SJSA1 (cell line): ENCODE measurements at regions not wholly inside any gene's neighbourhood (a gene's known extent, or its start where the extent isn't known, plus 50 kb on each side); places are given as distances from the start of the nearest gene placed in this dataset.
"Not testable (repeated sequence)": the region's sequence is repeated elsewhere in the genome, so short reads cannot be mapped to it uniquely, and the experiment has no call there.

Experiments used
- DNase-seq, 2 experiments: peaks; one replicate each; pipeline ENCODE4 v3.0.0-alpha.2; 2015 to 2020; ENCODE audit warnings: low spot score in 2 of 2, low read depth in 1 of 2
- H3K27ac ChIP-seq: fragments of 250-450 bp; sonication (Bioruptor Pico); 2 replicates; pipeline ENCODE4 v1.5.1; 2020; ENCODE audit warnings: mild to moderate bottlenecking, moderate library complexity
- H3K27me3 ChIP-seq: fragments of 250-450 bp; sonication (Bioruptor Pico); replicated peaks from 2 replicates; pipeline ENCODE4 v1.5.1; 2020; ENCODE audit warnings: mild to moderate bottlenecking, moderate library complexity
- H3K36me3 ChIP-seq: fragments of 250-450 bp; sonication (Bioruptor Pico); 2 replicates; pipeline ENCODE4 v1.5.1; 2020; ENCODE audit warnings: mild to moderate bottlenecking
- H3K4me1 ChIP-seq: fragments of 250-450 bp; sonication (Bioruptor Pico); replicated peaks from 2 replicates; pipeline ENCODE4 v1.6.1; 2021; ENCODE audit warnings: mild to moderate bottlenecking
- H3K4me3 ChIP-seq: fragments of 250-450 bp; sonication (Bioruptor Pico); 2 replicates; pipeline ENCODE4 v1.5.1; 2020; ENCODE audit warnings: mild to moderate bottlenecking
- H3K9me3 ChIP-seq: fragments of 250-450 bp; sonication (Bioruptor Pico); replicated peaks from 2 replicates; pipeline ENCODE4 v1.5.1; 2020; ENCODE audit warnings: mild to moderate bottlenecking

DNA sequence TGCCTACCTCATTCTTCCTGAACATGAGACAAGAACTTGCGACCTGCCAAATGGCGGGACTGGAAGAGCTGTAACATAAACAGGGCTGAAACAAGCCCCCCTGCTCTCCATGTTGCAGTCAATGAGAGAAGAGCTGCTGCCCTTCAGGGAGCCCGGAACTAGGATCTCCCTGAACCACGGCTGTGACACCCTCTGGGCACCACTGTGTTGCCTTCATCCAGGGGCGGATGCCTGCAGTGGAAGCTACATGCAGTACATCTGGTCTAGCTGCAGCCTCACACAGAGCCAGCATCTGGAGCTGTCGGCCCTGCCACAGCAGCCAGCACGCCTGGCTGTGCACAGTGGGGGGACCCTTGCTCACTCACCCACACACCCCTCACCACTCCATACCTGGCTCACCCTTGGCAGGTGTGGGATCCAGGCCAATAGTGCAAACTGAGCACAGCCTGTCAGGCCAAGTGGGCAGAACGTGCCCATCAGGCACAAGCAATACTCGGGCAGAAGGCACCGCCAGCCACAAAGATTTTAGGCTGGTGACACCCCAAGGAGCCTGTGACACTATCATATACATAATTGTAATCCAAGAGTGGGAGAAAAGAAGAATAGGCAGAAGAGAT lies 451.3 kb downstream of the HTR1B start:
- H3K4me1 ChIP-seq: no peaks in the 10 kb centered on the region
- H3K9me3 ChIP-seq: no peaks in the 10 kb centered on the region; the same call in 1 of the 2 replicates
- H3K36me3 ChIP-seq: no peaks in the 10 kb centered on the region
- H3K4me3 ChIP-seq: no peak overlapping the region
- DNase-seq: no peak
- H3K27me3 ChIP-seq: no peaks in the 10 kb centered on the region
- H3K27ac ChIP-seq: no peak overlapping the region

DNA sequence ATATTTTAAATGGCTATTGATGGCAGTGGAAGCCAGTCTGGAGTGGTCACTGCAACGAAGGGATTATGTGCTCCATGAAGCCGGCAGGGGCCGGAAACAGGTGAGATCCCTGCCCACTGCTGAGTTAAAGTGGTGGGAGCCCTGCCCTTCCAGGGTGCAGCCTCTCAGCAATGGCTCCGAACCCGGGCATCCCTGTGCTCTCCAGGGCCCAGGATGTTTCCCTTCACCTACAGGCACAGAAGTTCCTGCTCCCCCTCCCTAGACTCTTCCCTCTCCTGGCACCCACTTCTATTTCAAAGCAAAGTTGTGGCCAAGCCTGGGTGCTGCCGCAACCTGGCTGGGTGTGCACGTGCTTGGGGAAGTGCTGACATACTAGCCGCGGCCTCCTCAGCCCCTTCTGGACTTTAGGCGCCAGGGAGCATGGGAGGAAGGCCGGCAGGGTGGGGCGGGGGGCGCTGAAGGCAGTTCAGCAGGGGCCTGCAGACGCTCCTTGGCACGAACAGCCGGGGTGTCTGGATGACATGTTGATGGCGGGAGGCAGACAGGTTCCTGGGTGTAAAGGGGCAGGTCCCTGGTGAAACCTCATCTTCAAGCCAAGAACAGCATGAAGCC lies 452.3 kb downstream of the HTR1B start:
- no peak overlapping the region for H3K27ac ChIP-seq
- H3K4me3 ChIP-seq: no peak overlapping the region
- no peaks in the 10 kb centered on the region for H3K36me3 ChIP-seq
- DNase-seq: no peak
- H3K9me3 ChIP-seq: no peaks in the 10 kb centered on the region; the same call in 1 of the 2 replicates
- no peaks in the 10 kb centered on the region for H3K27me3 ChIP-seq
- H3K4me1 ChIP-seq: no peaks in the 10 kb centered on the region

DNA sequence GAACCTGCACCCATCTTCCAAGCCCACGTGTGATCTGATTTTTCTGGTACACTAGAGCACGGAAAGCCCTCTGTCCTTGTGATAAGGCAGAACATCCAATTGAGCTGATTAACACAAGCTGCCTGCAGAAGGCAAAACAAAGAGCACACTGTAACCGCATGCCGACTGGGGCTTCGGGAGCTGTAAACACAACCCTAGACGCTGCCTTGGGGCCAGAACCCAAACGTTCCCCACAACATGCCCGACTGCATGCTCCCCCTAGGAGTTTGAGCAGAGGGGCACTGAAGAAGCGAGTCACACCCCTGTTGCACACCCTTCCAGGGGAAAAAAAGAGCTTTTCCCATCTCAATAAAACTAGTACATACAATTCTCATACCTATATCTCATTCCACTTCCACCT lies 470.7 kb downstream of the HTR1B start:
- Histone ChIP-seq H3K4me1 (no peaks in the 10 kb centered on the region), H3K9me3 (0 out of 2 replicates have a peak, but pooled peaks cover 4% of the 10 kb centered on the region), H3K4me3 (no peak overlapping the region), H3K27me3 (no peaks in the 10 kb centered on the region), H3K27ac (no peak overlapping the region), H3K36me3 (no peaks in the 10 kb centered on the region)
- DNase-seq: no peak

DNA sequence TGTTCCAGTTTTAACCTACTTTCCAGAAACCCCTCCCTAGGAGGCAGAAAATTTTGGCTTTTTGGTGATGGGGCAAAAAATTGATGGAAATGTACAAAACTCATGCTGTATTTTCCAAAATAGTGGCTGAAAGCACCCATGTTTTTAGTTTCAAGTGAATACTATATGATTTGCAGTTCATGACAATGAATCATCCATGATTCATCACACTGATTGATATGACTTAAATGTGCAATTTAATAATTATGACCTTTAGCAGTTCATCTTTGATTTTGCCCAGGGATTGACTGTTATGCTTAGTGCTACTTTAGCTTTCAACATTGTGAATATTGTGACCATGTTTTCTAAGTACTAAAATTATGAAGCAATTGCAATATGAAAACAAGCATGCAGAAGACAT lies 478.7 kb downstream of the HTR1B start:
- H3K27ac ChIP-seq: no peak overlapping the region

DNA sequence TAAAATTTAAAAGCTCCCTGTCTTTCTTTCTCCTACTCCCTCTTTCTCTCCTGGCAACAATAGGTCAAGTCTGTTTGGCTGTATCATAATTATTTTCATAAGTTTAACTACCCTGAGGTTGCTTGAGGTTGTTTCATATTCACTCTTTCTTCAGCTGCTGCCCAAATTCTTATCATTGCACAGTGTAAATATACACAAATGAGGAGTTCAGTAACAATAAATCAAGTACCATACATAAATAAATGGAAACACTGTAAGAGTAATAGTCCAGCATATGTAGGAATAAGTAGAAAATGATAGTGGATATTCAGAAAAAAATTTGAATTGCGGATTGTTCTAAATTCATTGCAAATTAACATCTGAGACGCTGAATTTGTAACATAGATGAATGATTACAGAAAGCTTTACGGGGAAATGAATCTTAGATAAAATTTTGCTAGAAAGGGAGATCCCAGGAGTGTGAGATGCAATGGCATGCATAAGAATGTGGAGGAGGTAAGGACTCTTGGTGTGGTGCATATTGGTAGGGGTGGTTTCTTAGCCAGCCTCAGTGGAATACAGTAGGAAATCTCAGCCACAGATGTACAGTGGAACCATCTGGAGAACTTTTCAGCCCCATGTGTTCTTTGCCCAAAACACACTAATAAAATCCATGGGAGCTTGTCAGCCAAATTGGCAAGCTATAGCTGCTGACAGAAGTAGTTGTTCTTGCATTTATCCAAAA lies 480.7 kb downstream of the HTR1B start:
- Histone ChIP-seq H3K9me3 (no peaks in the 10 kb centered on the region), H3K4me3 (no peak overlapping the region), H3K27ac (no peak overlapping the region), H3K27me3 (no peaks in the 10 kb centered on the region), H3K4me1 (no peaks in the 10 kb centered on the region), H3K36me3 (no peaks in the 10 kb centered on the region)
- DNase-seq: no peak

More for the DNA sequence above, 478.7 kb downstream of the HTR1B start:
- no peaks in the 10 kb centered on the region for H3K27me3 ChIP-seq
- no peaks in the 10 kb centered on the region for H3K36me3 ChIP-seq
- no peaks in the 10 kb centered on the region for H3K9me3 ChIP-seq
- H3K4me1 ChIP-seq: no peaks in the 10 kb centered on the region
- DNase-seq: no peak
- no peak overlapping the region for H3K4me3 ChIP-seq

DNA sequence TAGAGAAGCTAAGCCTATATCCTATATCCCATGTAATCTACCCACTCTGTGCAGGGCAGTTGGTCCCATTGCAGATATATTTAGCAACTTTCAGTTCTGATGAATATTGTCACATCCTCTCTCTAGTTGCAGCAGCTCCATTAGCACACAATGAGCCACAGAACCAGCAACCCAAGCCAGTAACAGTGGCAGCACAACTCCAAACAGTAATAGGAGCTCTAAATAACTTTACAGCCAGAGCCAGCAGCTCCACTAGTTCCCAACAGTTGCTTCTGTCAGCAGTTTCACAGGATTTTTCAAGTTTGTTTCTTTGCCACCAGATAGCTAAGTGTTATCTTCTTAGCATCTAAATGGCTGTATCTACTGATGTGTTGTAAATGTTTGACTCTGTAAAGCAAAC lies 490.8 kb downstream of the HTR1B start:
- DNase-seq: no peak
- no peaks in the 10 kb centered on the region for H3K36me3 ChIP-seq

DNA sequence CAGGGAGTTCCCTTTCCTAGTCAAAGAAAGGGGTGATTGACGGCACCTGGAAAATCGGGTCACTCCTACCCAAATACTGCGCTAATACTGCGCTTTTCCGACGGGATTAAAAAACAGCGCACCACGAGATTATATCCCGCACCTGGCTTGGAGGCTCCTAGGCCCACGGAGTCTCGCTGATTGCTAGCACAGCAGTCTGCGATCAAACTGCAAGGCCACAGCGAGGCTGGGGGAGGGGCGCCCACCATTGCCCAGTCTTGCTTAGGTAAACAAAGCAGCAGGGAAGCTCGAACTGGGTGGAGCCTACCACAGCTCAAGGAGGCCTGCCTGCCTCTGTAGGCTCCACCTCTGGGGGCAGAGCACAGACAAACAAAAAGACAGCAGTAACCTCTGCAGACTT lies 504.1 kb downstream of the HTR1B start:
- not testable (repeated sequence) for H3K36me3 ChIP-seq, DNase-seq, H3K27me3 ChIP-seq, H3K4me1 ChIP-seq, H3K9me3 ChIP-seq, H3K4me3 ChIP-seq, H3K27ac ChIP-seq

More for the DNA sequence above, 490.8 kb downstream of the HTR1B start:
- Histone ChIP-seq H3K4me1 (no peaks in the 10 kb centered on the region), H3K27ac (no peak overlapping the region), H3K9me3 (no peaks in the 10 kb centered on the region), H3K4me3 (no peak overlapping the region), H3K27me3 (no peaks in the 10 kb centered on the region)

DNA sequence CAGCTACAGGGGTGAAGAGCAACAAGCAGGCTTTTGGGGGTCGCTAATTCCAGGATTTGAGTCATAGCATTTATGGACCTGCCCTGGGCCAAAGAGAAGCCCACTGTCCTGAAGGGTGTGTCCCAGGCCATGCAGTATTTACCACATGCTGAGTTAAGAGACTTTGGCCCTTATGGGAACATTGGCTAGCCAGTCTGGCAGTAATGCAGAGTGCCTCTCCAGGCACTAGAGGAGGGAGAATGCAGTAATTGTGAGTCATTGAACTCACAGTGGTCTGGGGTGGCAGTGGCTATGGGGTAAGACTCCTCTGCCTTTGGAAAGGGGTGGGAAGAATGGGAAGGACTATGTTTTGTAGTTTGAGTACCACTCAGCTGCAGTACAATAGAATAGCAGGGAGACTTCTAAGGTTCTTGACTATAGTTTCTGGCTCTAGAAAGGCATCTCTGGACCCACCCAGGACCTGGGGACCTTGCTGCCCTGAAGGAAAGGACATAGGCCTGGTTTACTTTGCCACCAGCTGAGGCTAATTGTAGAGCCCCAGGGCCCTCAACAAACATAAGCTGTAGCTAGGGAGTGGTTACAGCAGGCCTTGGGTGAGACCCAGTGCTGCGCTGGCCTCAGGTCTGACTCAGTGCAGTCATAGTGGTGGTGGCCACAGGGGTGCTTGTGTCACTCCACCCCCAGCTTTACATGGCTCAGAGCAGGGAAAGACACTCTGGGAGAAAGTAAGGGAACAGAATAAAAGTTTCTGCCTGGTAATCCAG lies 520.9 kb downstream of the HTR1B start:
- Histone ChIP-seq H3K4me3 (no peak overlapping the region), H3K9me3 (no peaks in the 10 kb centered on the region), H3K27me3 (no peaks in the 10 kb centered on the region), H3K27ac (no peak overlapping the region), H3K36me3 (no peaks in the 10 kb centered on the region), H3K4me1 (no peaks in the 10 kb centered on the region)
- no peak for DNase-seq

DNA sequence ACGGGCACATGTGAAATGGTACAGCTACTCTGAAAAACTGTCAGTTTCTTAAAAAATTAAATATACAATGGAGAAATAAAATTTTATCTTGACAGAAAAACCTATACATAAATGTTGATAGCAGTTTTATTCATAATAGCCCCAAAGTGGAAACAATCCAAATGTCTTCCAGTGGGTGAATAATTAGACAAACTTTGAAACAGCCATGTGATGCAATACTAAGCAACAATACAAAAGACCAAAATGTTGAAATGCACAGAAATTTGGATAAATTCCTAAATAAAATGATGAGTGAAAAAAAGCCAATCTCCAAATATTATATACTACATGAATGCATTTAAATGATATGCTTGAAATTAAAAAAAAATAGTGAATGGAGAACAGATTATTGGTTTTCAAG lies 523.1 kb downstream of the HTR1B start:
- Histone ChIP-seq H3K9me3 (no peaks in the 10 kb centered on the region), H3K27ac (no peak overlapping the region), H3K4me1 (no peaks in the 10 kb centered on the region), H3K4me3 (no peak overlapping the region), H3K36me3 (no peaks in the 10 kb centered on the region), H3K27me3 (no peaks in the 10 kb centered on the region)
- DNase-seq: no peak

DNA sequence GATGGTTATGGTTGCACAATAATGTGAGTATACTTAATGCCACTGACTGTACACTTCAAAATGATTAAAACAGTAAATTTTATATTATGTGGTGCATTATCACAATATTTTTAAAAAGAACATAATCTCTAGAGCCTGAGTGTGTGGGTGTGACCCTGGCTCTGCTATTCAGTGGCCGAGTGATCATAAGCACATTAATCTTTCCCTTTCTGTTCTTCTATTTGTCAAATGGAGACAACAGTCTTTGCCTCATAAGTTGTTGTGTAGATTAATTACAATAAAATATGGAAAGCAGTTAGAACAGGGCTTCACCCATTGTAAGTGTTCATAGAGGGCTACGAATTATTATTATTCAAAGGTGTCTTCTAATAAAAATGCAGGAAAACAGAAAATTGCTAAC lies 548.6 kb downstream of the HTR1B start:
- Histone ChIP-seq H3K27ac (no peak overlapping the region), H3K4me1 (no peaks in the 10 kb centered on the region)

DNA sequence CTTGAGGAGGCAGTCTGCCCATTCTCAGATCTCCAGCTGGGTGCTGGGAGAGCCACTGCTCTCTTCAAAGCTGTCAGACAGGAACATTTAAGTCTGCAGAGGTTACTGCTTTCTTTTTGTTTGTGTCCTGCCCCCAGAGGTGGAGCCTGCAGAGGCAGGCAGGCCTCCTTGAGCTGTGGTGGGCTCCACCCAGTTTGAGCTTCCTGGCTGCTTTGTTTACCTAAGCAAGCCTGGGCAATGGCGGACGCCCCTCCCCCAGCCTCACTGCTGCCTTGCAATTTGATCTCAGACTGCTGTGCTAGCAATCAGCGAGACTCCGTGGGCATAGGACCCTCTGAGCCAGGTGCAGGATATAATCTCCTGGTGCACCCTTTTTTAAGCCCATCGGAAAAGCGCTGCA lies 557.8 kb downstream of the HTR1B start:
- not testable (repeated sequence) for H3K4me3 ChIP-seq, H3K36me3 ChIP-seq, DNase-seq, H3K27ac ChIP-seq, H3K4me1 ChIP-seq, H3K9me3 ChIP-seq, H3K27me3 ChIP-seq

More for the DNA sequence above, 548.6 kb downstream of the HTR1B start:
- Histone ChIP-seq H3K9me3 (no peaks in the 10 kb centered on the region), H3K27me3 (no peaks in the 10 kb centered on the region), H3K36me3 (no peaks in the 10 kb centered on the region), H3K4me3 (no peak overlapping the region)
- DNase-seq: no peak

DNA sequence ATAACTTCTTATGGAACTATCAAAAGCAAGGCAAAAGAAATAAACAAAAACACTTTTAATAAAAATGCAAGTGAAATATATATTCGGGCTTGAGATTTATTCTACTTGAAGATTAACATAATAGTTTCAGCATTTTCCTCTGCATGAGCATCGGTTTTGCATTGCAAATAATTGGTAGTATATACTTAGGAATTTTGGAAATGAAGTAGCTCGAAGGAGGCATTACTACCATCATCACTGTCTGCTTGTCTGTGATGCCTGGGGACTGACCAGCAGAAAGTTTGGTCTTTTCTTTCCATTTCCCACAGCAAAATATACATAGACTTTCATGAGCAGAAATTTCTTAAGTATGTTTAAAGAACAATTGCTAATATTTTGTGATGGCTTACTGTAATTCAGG lies 570.7 kb downstream of the HTR1B start:
- Histone ChIP-seq H3K9me3 (0 out of 2 replicates have a peak, but pooled peaks cover 3% of the 10 kb centered on the region), H3K36me3 (no peaks in the 10 kb centered on the region), H3K27me3 (no peaks in the 10 kb centered on the region), H3K27ac (no peak overlapping the region), H3K4me1 (no peaks in the 10 kb centered on the region), H3K4me3 (no peak overlapping the region)
- no peak for DNase-seq

DNA sequence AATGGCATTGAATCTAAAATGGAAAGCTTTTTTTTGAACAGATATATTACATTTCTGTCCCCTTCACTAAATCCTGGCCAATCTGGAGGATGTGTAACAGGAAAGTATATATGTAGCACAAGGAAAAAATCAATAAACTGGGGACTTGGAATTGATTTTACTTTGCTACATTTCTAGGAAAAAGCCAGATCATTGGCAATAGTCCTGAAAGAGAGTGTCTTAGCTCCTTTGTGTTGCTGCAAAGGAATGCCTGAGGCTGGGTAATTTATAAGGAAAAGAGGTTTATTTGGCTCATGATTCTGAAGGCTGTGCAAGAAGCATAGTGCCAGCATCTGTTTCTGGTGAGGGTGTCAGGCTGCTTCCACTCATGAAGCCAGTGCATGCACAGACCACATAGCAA lies 574.9 kb downstream of the HTR1B start:
- Histone ChIP-seq H3K9me3 (no peaks in the 10 kb centered on the region), H3K36me3 (no peaks in the 10 kb centered on the region), H3K27me3 (no peaks in the 10 kb centered on the region), H3K27ac (no peak overlapping the region), H3K4me1 (no peaks in the 10 kb centered on the region), H3K4me3 (no peak overlapping the region)
- DNase-seq: no peak

DNA sequence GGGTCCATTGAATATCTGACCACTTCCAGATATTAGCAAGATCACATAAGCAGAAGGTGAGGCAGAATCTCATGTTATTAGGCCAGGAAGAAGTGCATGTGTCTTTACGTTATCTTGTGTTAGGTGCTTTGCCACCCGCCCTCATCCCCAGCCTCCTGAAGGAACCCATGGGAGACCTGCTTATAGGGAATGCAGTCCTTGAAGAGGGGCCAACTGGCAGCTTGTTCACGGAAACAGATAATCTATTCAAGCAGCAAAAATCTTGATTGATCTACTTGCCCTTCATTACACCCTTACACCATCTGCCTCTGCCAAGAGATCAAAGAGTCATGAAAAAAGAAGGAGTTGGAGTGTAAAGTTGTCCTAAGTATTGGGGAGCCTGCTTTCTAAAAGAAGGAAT lies 576.4 kb downstream of the HTR1B start:
- no peak overlapping the region for H3K27ac ChIP-seq

More for the DNA sequence above, 576.4 kb downstream of the HTR1B start:
- no peaks in the 10 kb centered on the region for H3K9me3 ChIP-seq
- DNase-seq: no peak
- H3K27me3 ChIP-seq: no peaks in the 10 kb centered on the region
- no peaks in the 10 kb centered on the region for H3K36me3 ChIP-seq
- H3K4me1 ChIP-seq: no peaks in the 10 kb centered on the region
- H3K4me3 ChIP-seq: no peak overlapping the region
